ENCODE measurements at regions not wholly inside any gene's neighbourhood (a gene's known extent, or its start where the extent isn't known, plus 50 kb on each side); places are given as distances from the start of the nearest gene placed in this dataset.

GRCh38 chr5:1960595-1961303 lies 78.0 kb upstream of the IRX4 start:
- TF ChIP-seq POLR2A (IDR thresholded peaks at IDR 0.05) (no peak), POLR2AphosphoS5 (IDR thresholded peaks at IDR 0.05) (no peak), CTCF (IDR thresholded peaks at IDR 0.05) (no peak), EP300 (IDR thresholded peaks at IDR 0.05) (no peak)

Data from suprapubic skin (tissue), 4 donors.